Mucosa of gallbladder (tissue), 1 donor: ENCODE measurements at regions not wholly inside any gene's neighbourhood (a gene's known extent, or its start where the extent isn't known, plus 50 kb on each side); places are given as distances from the start of the nearest gene placed in this dataset.
"Not testable (repeated sequence)": the region's sequence is repeated elsewhere in the genome, so short reads cannot be mapped to it uniquely, and the experiment has no call there.

Source experiments
- DNase-seq: peaks from one replicate; pipeline ENCODE4 v3.0.0-alpha.2; 2020; ENCODE audit warnings: low spot score
- donor health status: DM: no; HTN: no; CAD: no.

DNA sequence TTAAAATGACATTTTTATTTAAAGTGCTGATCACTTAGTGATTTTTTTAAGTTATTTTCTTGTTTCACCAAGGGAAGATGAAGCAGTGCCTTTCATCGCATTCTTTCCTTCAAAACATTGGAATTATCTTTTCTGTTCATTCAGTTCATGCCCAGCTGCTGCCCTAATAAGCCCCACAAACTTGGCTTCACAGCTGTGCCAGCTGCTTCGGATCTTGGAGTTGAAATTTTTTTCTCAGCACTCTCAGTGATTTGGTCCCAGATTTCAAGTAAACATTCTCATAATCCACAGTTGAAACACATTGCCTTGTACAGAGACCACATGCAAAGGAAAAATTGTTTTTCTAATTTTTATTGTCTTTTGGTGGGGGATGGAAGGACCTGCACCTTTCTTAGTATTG lies 353.3 kb upstream of the LRP1B start:
- no peak for DNase-seq

DNA sequence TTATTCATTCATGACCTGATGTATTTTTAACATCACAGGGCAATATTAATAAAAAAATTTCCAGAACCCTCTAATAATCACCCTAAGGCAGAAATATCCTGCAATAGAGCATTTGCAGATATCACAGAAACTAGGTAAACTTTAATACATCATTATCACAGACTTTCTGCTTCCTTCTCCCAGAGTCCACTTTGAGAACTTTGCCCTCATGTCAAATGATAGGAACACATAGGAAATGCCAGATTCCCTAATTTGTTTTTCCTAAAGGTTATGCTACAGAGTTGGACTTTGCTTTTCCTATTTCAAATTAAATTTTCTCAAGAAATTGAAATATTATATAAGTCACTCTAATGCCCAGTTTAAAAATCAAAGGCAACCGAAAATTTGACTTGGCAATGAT lies 352.8 kb upstream of the LRP1B start:
- DNase-seq: no peak

DNA sequence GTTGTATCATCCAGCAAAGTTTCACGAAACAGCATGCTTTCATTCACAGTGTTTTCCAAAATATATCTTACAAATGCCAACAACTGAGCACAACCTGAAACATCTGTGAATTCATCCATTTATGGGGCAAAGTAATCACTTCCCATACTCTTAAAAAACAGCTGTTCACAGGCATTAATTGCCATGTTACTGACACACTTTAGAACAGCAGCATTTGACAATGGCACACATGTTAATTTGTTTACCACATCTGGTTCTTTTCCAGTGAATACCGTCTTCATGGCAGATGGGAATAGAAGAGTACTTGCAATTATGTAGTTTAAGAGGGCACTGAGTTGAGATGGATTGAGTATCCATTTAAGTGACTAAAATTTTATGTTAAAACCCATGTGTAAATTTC lies 347.4 kb upstream of the LRP1B start:
- DNase-seq: no peak

DNA sequence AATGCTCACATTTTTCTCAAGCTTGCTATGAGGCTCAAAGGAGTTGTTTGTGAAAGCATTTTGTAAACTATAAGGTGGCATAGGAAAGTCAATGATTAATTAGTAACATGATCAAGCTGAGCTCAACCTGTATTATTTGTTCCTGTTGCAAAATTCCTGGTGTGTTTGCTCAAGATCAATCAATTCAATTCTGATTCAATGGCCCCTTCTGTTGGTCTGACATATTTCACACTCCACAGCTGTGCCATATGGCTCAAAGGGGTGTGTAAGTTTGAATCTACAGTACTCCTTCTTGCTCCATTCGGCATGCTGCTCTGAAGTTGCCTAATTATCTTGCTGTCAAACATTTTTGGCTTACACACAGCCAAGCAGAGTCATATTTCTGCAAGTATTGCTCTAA lies 341.6 kb upstream of the LRP1B start:
- peak; percentile 12 for DNase-seq

DNA sequence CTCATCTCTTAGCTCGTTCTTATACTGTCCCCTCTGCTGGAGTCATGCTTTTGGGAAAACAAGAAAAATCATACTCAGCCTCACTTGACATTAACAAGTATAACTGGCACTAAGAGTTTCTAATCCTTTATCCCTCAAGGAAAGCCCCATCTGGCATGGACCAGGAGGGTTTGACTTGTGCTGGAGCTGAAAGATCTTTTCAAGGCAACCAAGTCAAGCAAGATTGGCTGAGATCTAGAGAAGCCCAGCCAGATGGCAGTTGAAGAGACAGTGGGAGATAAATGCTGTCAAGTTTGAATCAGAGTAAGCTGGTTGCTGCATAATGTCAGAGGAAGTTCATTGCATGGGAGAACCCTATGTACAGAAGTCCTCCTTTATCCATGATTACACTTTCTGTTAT lies 336.5 kb upstream of the LRP1B start:
- no peak for DNase-seq

DNA sequence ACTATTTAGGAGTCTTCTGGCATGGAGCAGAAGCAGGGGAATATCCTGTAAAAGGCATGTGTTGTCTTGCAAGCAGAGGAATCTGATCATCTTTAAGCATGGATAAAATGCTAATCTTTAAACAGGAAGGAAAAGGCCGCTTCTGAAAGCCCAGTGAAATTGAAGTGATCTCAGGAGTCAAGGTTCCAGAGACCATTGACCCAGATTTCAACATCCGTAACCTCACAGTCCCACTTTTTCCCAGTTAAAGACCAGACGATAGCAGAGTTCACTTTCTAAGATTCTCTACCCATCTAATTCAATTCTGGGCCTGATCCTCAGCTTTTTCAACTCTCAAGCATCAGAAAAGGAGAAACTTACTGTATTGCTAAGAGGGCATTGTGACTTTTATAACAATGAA lies 332.2 kb upstream of the LRP1B start:
- no peak for DNase-seq

DNA sequence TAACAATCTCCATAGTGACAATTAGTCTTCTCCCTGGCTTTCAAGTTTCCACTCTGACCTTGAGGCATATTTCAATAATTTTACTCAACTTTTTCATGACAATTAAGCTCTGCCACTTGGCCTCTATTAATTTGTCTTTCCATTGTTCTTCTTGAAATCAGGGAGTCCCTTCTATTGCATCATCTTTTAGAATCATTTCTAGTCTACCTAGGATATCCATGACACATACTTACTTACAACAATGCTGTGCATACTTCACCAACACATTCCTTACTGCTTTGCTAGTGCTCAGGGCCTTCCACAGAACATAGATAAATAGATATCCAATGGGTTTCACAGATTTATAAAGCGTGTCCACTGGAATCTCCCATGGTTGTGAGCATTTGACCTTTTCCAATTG lies 331.5 kb upstream of the LRP1B start:
- DNase-seq: no peak

DNA sequence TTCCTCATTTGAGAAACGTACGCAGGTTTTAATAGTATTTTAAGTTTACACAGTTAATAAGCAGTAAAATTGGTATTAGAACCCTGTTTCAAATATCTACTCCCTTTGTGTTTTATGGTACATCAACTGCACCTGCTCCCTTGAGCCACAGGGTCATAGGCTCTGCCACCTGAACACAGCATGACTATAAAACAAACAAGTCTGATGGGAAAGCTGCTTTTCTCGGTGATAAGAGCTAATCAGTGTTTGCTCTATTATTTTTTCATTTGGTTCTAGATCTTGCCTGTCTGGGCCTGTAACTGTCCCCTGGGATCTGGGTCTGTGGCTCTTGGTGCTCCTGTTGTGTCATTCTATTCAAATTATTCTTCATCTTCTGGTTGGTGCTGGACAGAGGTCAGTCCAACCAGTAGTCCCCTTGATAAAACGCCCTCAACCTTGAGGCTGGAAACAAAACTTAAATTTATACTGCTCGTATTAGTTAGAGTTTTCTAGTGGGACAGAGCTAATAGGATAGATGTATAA lies 314.8 kb upstream of the LRP1B start:
- no peak for DNase-seq

DNA sequence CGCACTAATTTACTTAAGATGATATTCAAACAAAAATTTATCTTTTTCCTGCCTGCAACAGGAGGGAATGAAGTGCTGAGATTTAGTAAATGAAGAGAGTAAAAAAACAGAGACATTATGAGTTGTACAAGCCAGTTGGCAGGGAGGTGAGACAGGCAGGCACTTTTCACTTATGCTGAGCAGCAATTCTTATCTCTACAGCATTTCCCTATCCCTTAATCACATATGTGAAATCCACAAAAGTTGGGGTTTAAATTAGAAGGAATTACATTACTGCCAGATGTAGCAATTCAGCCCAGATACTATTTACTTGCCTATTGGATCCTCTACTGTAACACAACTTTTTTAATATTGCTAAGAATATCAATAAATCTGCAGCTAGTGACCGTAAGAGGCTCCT lies 314.2 kb upstream of the LRP1B start:
- DNase-seq: no peak

DNA sequence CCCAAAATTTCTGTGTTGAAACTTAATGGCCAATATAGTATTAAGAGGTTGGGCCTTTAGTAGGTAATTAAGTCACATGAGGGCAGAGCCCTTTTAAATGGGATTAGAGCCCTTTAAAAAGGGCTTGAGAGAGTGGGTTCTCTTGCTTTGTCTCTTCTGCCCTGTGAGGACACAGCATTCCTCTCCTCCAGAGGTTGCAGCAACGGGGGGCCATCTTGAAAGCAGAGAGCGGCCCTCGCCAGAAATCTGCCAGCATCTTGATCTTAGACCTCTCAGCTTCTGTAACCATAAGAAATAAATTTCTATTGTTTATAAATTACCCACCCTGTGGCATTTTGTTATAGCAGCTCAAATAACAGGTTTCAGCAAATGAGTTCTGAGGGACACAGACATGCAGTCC lies 305.0 kb upstream of the LRP1B start:
- no peak for DNase-seq

DNA sequence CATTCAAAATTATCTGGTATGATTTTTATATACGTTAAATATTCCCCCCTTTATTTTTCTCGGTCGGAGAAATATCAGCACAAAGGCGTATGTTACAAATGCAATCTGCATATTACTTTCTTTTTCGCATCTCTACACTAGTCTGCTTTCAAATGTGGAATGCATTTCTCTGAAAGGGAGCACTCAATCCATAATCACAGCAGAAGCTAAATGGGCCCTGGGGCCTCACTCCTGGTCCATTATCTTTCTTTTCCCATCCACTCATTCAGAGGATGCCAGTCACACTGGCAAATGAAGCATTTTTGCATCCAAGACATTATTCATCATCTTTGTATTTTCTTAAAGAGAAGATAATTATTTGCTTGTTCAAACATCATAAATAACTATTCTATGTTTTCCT lies 295.2 kb upstream of the LRP1B start:
- DNase-seq: no peak

DNA sequence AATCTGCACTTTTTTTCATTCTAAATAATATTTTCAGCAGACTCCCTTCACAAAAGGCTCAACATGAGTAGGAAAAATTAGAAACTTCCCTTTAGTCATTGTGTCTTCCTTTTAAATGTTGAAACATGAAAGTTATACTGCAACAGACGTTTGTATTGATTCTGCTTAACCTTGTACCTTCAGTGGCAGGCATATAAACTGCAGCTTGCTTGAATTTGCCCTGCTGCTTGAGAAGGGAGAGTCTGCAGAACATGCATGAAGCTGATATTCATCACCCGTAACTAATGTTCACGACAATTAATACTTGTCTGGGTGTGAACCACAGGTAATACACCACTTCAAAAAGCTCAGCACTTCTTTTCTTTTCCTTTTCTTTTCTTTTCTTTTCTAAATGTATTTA lies 294.7 kb upstream of the LRP1B start:
- no peak for DNase-seq

DNA sequence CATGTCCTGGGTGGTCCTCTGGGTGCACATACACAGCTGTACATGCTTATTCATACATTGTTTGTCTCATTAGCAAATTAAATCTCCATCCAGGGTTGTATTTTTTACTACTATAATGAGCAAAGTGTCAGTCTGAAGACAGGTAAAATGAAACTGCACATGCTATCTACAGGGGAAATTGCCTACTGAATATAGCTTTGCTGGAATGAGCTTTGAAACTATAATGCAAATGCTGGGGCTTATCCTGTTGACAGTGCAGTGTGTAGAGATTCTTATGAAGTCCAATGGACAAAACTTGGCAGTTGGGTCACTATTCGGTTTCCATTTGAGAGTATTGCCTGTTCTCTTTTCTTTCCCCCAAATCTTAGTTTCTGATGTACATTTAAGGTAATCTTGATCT lies 292.8 kb upstream of the LRP1B start:
- DNase-seq: no peak

DNA sequence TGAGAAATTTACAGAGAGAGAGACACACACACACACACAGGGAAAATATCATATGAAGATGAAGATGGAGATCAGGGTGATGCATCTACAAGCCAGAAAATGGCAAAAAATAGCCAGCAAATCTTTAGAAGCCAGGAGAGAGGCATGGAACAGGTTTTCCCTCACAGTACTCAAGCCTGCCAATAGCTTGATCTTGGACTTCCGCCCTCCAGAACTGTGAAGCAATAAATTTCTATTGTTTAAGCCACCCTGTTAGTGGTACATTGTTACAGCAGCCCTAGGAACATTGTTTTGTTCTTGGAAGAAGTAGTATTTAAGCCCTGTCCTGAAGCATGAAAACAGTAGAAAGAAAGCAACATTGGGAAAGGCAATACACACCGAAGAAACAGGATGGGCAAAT lies 292.0 kb upstream of the LRP1B start:
- DNase-seq: no peak

DNA sequence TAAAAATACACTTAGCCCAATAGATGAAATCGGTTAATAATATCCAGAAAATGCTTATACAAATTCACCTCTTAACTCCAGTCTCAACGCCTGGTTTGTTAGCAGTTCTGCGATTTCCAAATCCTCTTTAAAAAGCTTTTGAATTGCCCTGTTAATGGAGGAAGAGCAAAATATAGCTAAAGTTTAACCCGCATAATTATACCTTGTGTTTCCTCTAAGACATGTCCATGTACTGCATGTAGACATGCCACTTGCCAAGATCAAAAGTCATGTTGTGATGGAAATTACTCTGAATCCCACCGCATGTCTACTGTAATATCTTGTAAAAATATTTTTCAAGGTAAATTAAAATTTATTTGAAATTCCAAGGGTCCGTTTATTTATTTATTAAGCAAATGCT lies 291.2 kb upstream of the LRP1B start:
- DNase-seq: no peak

DNA sequence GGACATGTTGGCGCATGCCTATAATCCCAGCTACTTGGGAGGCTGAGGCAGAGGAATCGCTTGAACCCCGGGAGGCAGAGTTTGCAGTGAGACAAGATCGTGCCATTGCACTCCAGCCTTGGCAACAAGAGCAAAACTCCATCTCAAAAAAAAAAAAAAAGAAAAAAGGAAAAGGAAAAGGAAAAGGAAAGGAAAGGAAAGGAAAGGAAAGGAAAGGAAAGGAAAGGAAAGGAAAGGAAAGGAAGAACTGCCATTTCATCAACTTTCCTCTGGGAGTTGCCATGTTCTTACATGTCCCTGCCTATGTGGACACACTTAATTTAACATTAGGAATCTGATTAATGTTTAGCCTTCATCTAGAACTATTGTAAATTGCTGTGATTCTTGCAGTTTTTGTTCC lies 287.9 kb upstream of the LRP1B start:
- DNase-seq: not testable (repeated sequence)

DNA sequence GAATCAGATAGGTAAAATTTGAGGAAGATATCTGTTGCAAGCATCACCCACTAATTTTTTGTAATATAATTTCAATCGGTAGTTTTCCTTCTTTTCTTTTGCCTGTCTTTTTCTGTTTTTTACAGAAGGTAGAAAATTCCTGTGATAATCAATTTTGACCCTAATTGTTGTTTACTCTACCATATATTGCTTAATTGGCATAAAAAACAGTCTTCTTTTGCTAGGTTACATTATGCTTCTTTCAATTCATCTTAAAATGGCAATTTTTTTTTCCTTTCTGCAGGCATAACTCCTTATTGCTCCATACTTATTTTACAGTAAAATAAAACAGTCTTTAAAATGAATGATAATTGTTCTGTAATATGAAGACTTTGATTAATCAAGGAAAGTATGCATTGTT lies 286.2 kb upstream of the LRP1B start:
- no peak for DNase-seq

DNA sequence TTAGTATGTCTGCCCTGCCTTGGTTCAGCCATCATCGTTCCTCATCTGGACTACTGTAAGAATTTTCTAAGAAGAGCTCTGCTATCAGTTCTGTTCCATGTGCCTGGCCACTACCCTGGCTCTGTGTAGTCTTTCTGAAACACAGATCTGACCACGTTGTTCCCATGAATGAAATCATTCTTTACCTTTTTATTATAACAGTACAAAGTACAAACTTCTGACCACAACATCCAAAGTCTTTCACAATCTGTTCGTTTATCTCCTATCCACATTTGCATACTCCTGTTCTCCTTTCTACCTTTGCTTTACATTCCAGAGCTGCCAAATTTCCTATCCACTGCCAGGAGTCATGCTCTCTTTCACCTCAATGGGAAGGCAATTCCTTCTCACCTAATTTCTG lies 284.6 kb upstream of the LRP1B start:
- DNase-seq: no peak

DNA sequence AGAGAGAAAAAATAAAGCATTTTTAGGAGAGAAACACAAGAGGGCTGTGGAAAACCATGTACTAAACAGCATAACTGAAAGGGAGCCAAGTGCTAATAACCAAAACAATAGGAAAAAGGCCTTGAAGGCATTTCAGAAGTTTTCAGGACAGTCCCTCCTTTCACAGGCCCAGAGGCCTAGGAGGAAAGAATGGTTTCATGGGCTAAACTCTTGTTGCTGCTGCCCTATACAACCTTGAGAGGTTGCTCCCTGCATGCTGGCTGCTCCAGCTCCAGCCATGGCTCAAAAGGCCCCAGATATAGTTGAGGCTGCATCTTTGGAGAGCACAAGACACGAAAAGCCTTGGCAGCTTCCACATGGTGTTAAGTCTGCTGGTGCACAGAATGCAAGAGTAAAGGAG lies 267.4 kb upstream of the LRP1B start:
- no peak for DNase-seq

DNA sequence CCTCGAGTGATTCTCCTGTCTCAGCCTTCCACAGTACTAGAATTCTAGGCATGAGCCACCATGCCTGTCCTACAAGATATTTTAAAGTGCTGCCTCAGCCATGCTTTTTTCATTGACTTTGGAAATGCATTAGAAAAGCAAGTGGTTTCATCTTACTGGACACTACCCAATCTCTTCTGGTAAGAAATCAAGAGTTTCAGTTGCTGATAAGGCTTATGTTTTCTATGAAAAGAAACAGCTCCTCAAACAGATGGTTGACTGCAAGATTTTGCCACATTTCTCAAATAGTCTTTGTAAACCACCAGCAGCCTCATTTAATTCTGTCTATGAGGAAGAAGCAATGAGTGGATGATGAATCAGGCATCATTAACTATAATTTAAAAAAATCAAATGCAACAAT lies 264.5 kb upstream of the LRP1B start:
- DNase-seq: no peak

DNA sequence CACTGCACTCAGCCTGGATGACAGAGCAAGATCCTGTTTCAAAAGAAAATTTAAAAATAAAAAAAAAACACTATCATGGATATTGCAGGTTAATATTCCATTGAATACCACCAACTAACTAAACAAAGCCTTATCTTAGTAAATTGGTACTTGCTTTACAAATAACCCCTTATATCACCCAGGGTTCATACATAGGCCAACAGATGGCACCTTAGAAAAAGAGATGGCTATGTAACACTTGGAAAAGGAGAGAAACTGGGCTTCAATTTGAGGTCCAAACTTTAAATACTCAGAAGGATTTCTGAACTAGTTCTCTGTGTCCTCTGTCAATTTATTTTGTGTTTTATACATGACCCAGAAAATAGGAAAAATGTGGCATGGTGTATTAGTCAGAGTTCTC lies 249.6 kb upstream of the LRP1B start:
- no peak for DNase-seq

DNA sequence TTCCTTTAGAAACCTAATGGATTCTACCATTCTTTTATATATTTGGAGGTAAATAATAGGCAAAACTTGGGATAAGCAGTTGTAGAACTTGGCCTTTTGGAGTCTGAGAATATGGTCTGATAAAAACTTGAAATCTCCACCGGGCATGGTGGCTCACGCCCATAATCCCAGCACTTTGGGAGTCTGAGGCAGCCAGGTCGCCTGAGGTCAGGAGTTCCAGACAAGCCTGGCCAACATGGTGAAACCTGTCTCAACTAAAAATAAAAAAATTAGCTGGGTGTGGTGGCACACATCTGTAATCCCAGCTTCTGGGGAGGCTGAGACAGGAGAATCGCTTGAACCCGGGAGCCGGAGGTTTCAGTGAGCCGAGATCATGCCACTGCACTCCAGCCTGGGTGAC lies 231.3 kb upstream of the LRP1B start:
- not testable (repeated sequence) for DNase-seq

DNA sequence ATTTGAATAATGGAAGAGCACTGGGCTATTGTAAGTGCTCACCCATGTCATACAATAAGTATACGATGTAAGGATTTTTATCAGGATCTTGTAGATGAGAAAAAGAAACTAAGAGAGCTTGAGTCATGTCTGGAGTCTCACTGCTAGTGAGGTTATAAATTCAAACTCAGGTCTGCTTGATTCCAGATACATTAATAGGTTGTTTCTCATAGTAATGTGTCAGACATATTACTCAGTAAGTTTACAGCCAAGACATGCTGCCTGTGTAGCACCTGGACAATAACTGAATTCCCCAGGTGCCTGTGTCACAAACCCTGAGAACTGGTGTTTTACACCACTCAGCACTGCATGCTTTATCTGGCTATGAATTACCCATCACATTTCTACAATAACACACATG lies 216.9 kb upstream of the LRP1B start:
- no peak for DNase-seq

DNA sequence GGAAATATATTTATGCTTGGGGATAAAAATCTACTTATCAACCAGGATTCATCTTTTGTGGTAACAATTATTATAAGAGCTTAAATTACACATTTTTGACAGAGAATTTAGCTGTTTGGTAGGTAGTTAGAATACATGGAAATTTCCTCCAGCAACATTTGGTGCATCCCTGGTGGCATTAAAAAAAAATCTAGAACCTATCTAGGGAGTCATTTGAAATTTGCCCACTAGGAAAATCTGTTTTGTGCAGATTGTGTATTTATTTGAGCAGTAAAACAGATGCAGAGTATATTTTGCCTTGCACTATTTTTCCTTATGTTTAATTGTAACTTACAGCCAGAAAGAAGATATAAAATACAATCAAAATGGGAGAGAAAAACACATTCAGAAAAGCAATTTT lies 208.4 kb upstream of the LRP1B start:
- no peak for DNase-seq

DNA sequence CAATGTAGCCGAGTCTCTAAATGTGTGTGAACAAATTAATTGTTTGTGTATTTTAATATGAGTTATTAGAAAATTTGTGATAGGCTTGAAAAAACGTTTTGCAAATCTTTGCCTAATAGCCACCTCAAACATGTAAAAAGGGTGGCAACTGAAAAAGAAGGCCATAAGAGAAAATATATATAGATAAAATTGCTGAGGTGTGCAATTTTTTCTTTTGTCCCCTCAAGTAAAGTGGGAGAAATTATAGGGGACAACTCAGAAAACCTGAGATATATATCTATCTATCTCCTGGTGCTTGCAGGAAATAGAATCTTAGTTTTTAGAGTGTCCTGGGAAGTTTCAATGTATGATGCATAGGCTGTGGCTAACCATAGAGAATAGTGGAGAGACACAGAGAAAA lies 201.4 kb upstream of the LRP1B start:
- DNase-seq: no peak
